ENCODE measurements at regions not wholly inside any gene's neighbourhood (a gene's known extent, or its start where the extent isn't known, plus 50 kb on each side); places are given as distances from the start of the nearest gene placed in this dataset.

- no peaks in the 10 kb centered on the region for H3K36me3 ChIP-seq
- no peaks in the 10 kb centered on the region for H3K4me1 ChIP-seq
- H3K27ac ChIP-seq, result no peak overlapping the region
- DNase-seq, result no peak
- no peaks in the 10 kb centered on the region for H3K9me3 ChIP-seq
- H3K4me3 ChIP-seq, result no peak overlapping the region
- TF ChIP-seq CTCF (IDR thresholded peaks at IDR 0.05), result no peak
- TF ChIP-seq POLR2A (IDR thresholded peaks at IDR 0.05), result no peak
- no peaks in the 10 kb centered on the region for H3K27me3 ChIP-seq
These were observed 998.0 kb upstream of the GJE1 start for GRCh38 chr6:141134723-141135122.

GRCh38 chr6:141133836-141134235 lies 998.9 kb upstream of the GJE1 start:
- DNase-seq, result no peak
- H3K36me3 ChIP-seq, result no peaks in the 10 kb centered on the region
- no peaks in the 10 kb centered on the region for H3K9me3 ChIP-seq
- H3K4me1 ChIP-seq, result no peaks in the 10 kb centered on the region
- H3K27me3 ChIP-seq, result no peaks in the 10 kb centered on the region
- H3K4me3 ChIP-seq, result no peak overlapping the region
- TF ChIP-seq POLR2A (IDR thresholded peaks at IDR 0.05), result no peak
- TF ChIP-seq CTCF (IDR thresholded peaks at IDR 0.05), result no peak
- H3K27ac ChIP-seq, result no peak overlapping the region

- TF ChIP-seq CTCF (IDR thresholded peaks at IDR 0.05) (no peak), POLR2A (IDR thresholded peaks at IDR 0.05) (no peak)
- no peaks in the 10 kb centered on the region for H3K4me1 ChIP-seq
- H3K27ac ChIP-seq, result no peak overlapping the region
These were observed 999.4 kb upstream of the GJE1 start for GRCh38 chr6:141133346-141133745.

GRCh38 chr6:141131616-141132015 lies 1001.1 kb upstream of the GJE1 start:
- TF ChIP-seq POLR2A (IDR thresholded peaks at IDR 0.05), result no peak
- H3K36me3 ChIP-seq, result no peaks in the 10 kb centered on the region
- DNase-seq, result no peak
- H3K4me3 ChIP-seq, result no peak overlapping the region
- no peaks in the 10 kb centered on the region for H3K9me3 ChIP-seq
- H3K27me3 ChIP-seq, result no peaks in the 10 kb centered on the region
- H3K27ac ChIP-seq, result no peak overlapping the region
- H3K4me1 ChIP-seq, result no peaks in the 10 kb centered on the region

More at GRCh38 chr6:141133346-141133745, 999.4 kb upstream of the GJE1 start:
- Histone ChIP-seq H3K27me3 (no peaks in the 10 kb centered on the region), H3K4me3 (no peak overlapping the region), H3K36me3 (no peaks in the 10 kb centered on the region), H3K9me3 (no peaks in the 10 kb centered on the region)
- no peak for DNase-seq

GRCh38 chr6:141123497-141123896 lies 1009.2 kb upstream of the GJE1 start:
- Histone ChIP-seq H3K27me3 (no peaks in the 10 kb centered on the region), H3K4me3 (no peak overlapping the region), H3K27ac (no peak overlapping the region), H3K9me3 (no peaks in the 10 kb centered on the region), H3K36me3 (no peaks in the 10 kb centered on the region), H3K4me1 (no peaks in the 10 kb centered on the region)
- DNase-seq, result no peak
- TF ChIP-seq POLR2A (IDR thresholded peaks at IDR 0.05) (no peak), CTCF (IDR thresholded peaks at IDR 0.05) (no peak)

- DNase-seq, result no peak
- H3K4me1 ChIP-seq, result no peaks in the 10 kb centered on the region
- H3K4me3 ChIP-seq, result no peak overlapping the region
- H3K36me3 ChIP-seq, result no peaks in the 10 kb centered on the region
- no peak overlapping the region for H3K27ac ChIP-seq
- no peaks in the 10 kb centered on the region for H3K27me3 ChIP-seq
- no peaks in the 10 kb centered on the region for H3K9me3 ChIP-seq
- TF ChIP-seq CTCF (IDR thresholded peaks at IDR 0.05) (no peak), POLR2A (IDR thresholded peaks at IDR 0.05) (no peak)
These were observed 1009.7 kb upstream of the GJE1 start for GRCh38 chr6:141123049-141123448.

All from Peyer's patch (tissue), 4 donors.